Right lobe of liver (tissue), 6 donors: ENCODE measurements at regions not wholly inside any gene's neighbourhood (a gene's known extent, or its start where the extent isn't known, plus 50 kb on each side); places are given as distances from the start of the nearest gene placed in this dataset.

Source experiments
- ATAC-seq, 4 donors: fragments of 200-7000 bp; cut with Tn5 transposase; one replicate each; pipeline ENCODE4 v1.9.1; 2020; ENCODE audit warnings: mild to moderate bottlenecking in 4 of 4, moderate library complexity in 4 of 4
- DNase-seq, 3 donors: peaks; one replicate each; pipeline ENCODE4 v3.0.0-alpha.2; 2020
- H3K27ac ChIP-seq, 3 donors: fragments of 200-600 bp; one replicate each; pipeline ENCODE4 v1.8.0; 2022
- H3K27me3 ChIP-seq, 2 donors: fragments of 200-600 bp; one replicate each; pipeline ENCODE4 v1.8.0; 2022
- H3K36me3 ChIP-seq, 4 donors: fragments of 200-600 bp; sonication (generic) in 1 of 4; one replicate each; pipeline versions ENCODE4 v1.5.1 to v1.8.0; 2017 to 2022; ENCODE audit warnings: control low read depth in 1 of 4
- H3K4me1 ChIP-seq, 4 donors: fragments of 200-600 bp; sonication (generic) in 1 of 4; one replicate each; pipeline versions ENCODE4 v1.5.1 to v1.8.0; 2017 to 2022; ENCODE audit warnings: control low read depth in 1 of 4
- H3K4me3 ChIP-seq, 3 donors: fragments of 200-600 bp; one replicate each; pipeline ENCODE4 v1.8.0; 2022
- H3K9me3 ChIP-seq, 4 donors: fragments of 200-600 bp; sonication (generic) in 1 of 4; one replicate each; pipeline versions ENCODE4 v1.5.1 to v1.8.0; 2017 to 2022; ENCODE audit warnings: control low read depth in 1 of 4
- CTCF ChIP-seq, 4 donors: fragments of 200-600 bp in 3 of 4; fragments of 450-650 bp in 1 of 4; IDR thresholded peaks; one replicate each; pipeline versions ENCODE4 v1.5.1 to v1.8.0; 2016 to 2022; ENCODE audit warnings: antibody characterized with exemption in 4 of 4, mild to moderate bottlenecking in 2 of 4
- POLR2A ChIP-seq: fragments of 450-650 bp; IDR thresholded peaks from one replicate; pipeline ENCODE4 v1.6.1; 2017; ENCODE audit warnings: antibody characterized with exemption, mild to moderate bottlenecking
- WGBS: methylation state at CpG from one replicate; pipeline ENCODE4 v1.1.6; 2018; ENCODE audit warnings: low coverage, low lambda C conversion rate; ENCODE audit not compliant: insufficient coverage; ENCODE audit errors: missing lambda C conversion rate; 5-methylcytosine and 5-hydroxymethylcytosine counted together
- intact Hi-C, 2 donors: fragments of 100-400 bp; cut with DNase I; formaldehyde crosslinking; loops; one replicate each; pipeline versions ENCODE4 v1.11.2 to v1.14.1; 2022
- donor health status: DM: no; HTN: yes; CAD: no.
- donor health status: DM: no; HTN: no; CAD: no.
- donor health status: DM: no; HTN: no; CAD: no.
- donor health status: DM: no; HTN: yes; CAD: no.
- donor health status: DM: no; HTN: yes; CAD: no.

GRCh38 chr1:112800289-112800688 is 85.2 kb upstream of the PPM1J start:
- ATAC-seq (no peak), DNase-seq (no peak)
- no peak overlapping the region for H3K4me3 ChIP-seq
- no peak overlapping the region for H3K27ac ChIP-seq
- no peaks in the 10 kb centered on the region for H3K27me3 ChIP-seq
- no peaks in the 10 kb centered on the region for H3K36me3 ChIP-seq
- intact Hi-C loops, result loop anchor here in 1 of 2 donors (5.0 kb wide), 1 partner anchor 83 kb away; the partner anchor contains the start of gene PPM1J
- WGBS, result 66% methylated on average over 2 of the region's 2 CpGs
- no peaks in the 10 kb centered on the region for H3K4me1 ChIP-seq
- TF ChIP-seq CTCF (IDR thresholded peaks at IDR 0.05), result no peak
- TF ChIP-seq POLR2A, result no peak
- H3K9me3 ChIP-seq, result no peaks in the 10 kb centered on the region

- Histone ChIP-seq H3K27me3 (no peaks in the 10 kb centered on the region), H3K4me1 (no peaks in the 10 kb centered on the region), H3K27ac (no peak overlapping the region), H3K9me3 (no peaks in the 10 kb centered on the region), H3K36me3 (no peaks in the 10 kb centered on the region), H3K4me3 (no peak overlapping the region)
- ATAC-seq (no peak), DNase-seq (no peak)
- WGBS, result no CpG with 5 or more reads among the region's 3 CpGs
- intact Hi-C loops, result no loop called here
- no peak for TF ChIP-seq POLR2A
- TF ChIP-seq CTCF (IDR thresholded peaks at IDR 0.05), result no peak
Observed at GRCh38 chr1:112798292-112798691, 83.2 kb upstream of the PPM1J start.

- no peak for DNase-seq
Observed at GRCh38 chr1:112797224-112797623, 82.1 kb upstream of the PPM1J start.

GRCh38 chr1:112794654-112795239 is 79.6 kb upstream of the PPM1J start:
- 67% methylated on average over 4 of the region's 4 CpGs for WGBS
- no peak for DNase-seq
- H3K27me3 ChIP-seq, result no peaks in the 10 kb centered on the region
- intact Hi-C loops, result no loop called here
- no peaks in the 10 kb centered on the region for H3K36me3 ChIP-seq
- H3K4me3 ChIP-seq, result no peak overlapping the region
- H3K9me3 ChIP-seq, result no peaks in the 10 kb centered on the region
- ATAC-seq, result peak in 1 of 4 donors; percentile 15
- no peaks in the 10 kb centered on the region for H3K4me1 ChIP-seq
- no peak for TF ChIP-seq CTCF (IDR thresholded peaks at IDR 0.05)
- H3K27ac ChIP-seq, result no peak overlapping the region

More at GRCh38 chr1:112797224-112797623, 82.1 kb upstream of the PPM1J start:
- 58% methylated on average over 2 of the region's 2 CpGs for WGBS
- Histone ChIP-seq H3K27ac (no peak overlapping the region), H3K36me3 (no peaks in the 10 kb centered on the region), H3K27me3 (no peaks in the 10 kb centered on the region), H3K4me3 (no peak overlapping the region), H3K4me1 (no peaks in the 10 kb centered on the region), H3K9me3 (no peaks in the 10 kb centered on the region)
- TF ChIP-seq CTCF (IDR thresholded peaks at IDR 0.05) (no peak), POLR2A (no peak)
- ATAC-seq, result peak in 1 of 4 donors; percentile 34
- intact Hi-C loops, result no loop called here
